ENCODE measurements at regions not wholly inside any gene's neighbourhood (a gene's known extent, or its start where the extent isn't known, plus 50 kb on each side); places are given as distances from the start of the nearest gene placed in this dataset.

DNA sequence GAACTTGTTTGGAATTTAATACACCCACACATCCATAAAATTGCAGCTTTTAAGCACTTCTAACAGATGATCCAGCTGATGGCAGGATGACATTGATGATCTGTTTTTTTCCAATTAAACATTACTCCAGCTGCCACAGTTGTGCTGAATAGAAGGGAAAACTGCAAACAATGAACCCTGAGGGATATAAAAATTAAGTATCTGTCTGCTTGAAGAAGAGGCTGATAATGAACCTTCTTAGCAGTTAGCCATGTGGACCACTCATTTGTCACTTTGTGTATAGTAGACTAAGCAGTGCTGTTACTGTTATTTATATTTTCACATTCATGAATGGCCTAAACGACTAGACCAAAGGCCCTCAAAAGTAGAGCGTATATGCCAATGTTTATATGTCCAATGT, 1201.0 kb upstream of the LRRTM1 start:
- no peaks in the 10 kb centered on the region for H3K36me3 Mint-ChIP-seq
- no peaks in the 10 kb centered on the region for H3K36me3 ChIP-seq (ENCODE audit: insufficient read depth, low read length)
- no peaks in the 10 kb centered on the region for H3K27me3 ChIP-seq (ENCODE audit: insufficient read depth, low read length)
- ChIA-PET POLR2A (ENCODE audit: partially characterized antibody) (no interaction called here), CTCF (ENCODE audit: partially characterized antibody) (no interaction called here)
- peaks cover 0 to 5% of the 10 kb centered on the region in 2 donors for H3K9me3 ChIP-seq (ENCODE audit: control insufficient read depth in 1 of 2, low read length in 2 of 2)
- no peak overlapping the region for H3K4me3 Mint-ChIP-seq
- H3K4me1 Mint-ChIP-seq: no peaks in the 10 kb centered on the region
- DNase-seq: no peak
- no peak overlapping the region for H3K4me3 ChIP-seq (ENCODE audit: low read length in 2 of 2)
- no peak overlapping the region for H3K27ac ChIP-seq (ENCODE audit: low read depth, low read length)
- peaks cover 0 to 14% (median 9%) of the 10 kb centered on the region in 8 donors for H3K9me3 Mint-ChIP-seq
- intact Hi-C loops (cut with micrococcal nuclease): no loop called here
- no peaks in the 10 kb centered on the region for H3K27me3 Mint-ChIP-seq
- no peak overlapping the region for H3K27ac Mint-ChIP-seq
- no peaks in the 10 kb centered on the region for H3K4me1 ChIP-seq (ENCODE audit: insufficient read depth, low read length)

DNA sequence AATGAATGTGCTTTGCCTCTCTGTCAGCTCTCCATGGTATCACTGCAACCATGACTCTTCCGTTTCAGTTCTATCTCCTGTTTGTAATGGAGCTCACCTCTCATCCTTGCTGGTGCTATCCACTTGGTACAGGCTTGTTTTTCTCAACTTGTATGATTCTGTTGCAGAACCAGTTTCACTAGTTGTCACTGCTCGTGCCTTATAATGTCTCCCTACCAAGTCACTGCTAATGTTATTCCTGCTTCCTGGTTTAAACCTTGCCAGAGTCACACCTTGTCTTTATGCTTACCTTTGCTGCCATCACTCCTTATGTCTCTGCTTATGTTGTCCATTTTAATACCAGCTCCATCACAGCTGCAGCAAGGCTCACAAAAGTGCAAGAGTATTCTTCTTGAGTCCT, 1191.0 kb upstream of the LRRTM1 start:
- Mint-ChIP-seq H3K36me3 (no peaks in the 10 kb centered on the region), H3K27ac (no peak overlapping the region), H3K27me3 (no peaks in the 10 kb centered on the region), H3K4me1 (no peaks in the 10 kb centered on the region), H3K9me3 (peaks cover 1 to 29% (median 15%) of the 10 kb centered on the region in 8 donors), H3K4me3 (no peak overlapping the region)
- no peak overlapping the region for H3K4me3 ChIP-seq (ENCODE audit: low read length in 2 of 2)
- H3K36me3 ChIP-seq (ENCODE audit: insufficient read depth, low read length): no peaks in the 10 kb centered on the region
- intact Hi-C loops (cut with micrococcal nuclease): no loop called here
- ChIA-PET CTCF (ENCODE audit: partially characterized antibody) (no interaction called here), POLR2A (ENCODE audit: partially characterized antibody) (no interaction called here)
- H3K27me3 ChIP-seq (ENCODE audit: insufficient read depth, low read length): no peaks in the 10 kb centered on the region
- no peaks in the 10 kb centered on the region for H3K4me1 ChIP-seq (ENCODE audit: insufficient read depth, low read length)
- DNase-seq: no peak
- H3K9me3 ChIP-seq (ENCODE audit: control insufficient read depth in 1 of 2, low read length in 2 of 2): no peaks in the 10 kb centered on the region
- H3K27ac ChIP-seq (ENCODE audit: low read depth, low read length): no peak overlapping the region

DNA sequence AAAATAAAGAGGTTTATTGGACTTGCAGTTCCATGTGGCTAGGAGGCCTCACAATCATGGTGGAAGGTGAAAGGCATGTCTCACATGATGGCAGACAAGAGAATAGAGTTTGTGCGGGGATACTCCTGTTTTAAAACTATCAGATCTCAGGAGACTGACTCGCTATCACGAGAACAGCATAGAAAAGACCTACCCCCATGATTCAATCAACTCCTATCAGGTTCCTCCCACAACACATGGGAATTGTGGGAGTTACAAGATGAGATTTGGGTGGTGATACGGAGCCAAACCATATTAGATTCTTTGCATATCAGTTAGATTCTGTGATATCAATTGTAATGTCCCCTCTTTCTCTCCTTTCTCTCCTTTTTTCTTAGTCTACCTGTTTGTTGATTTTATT, 1178.7 kb upstream of the LRRTM1 start:
- Mint-ChIP-seq H3K9me3 (peaks cover 4 to 26% (median 13%) of the 10 kb centered on the region in 8 donors), H3K4me3 (no peak overlapping the region), H3K36me3 (no peaks in the 10 kb centered on the region), H3K27me3 (no peaks in the 10 kb centered on the region), H3K27ac (peak overlapping the region in 1 of 7 donors; percentile 29), H3K4me1 (no peaks in the 10 kb centered on the region)
- no peak overlapping the region for H3K27ac ChIP-seq (ENCODE audit: low read depth, low read length)
- H3K27me3 ChIP-seq (ENCODE audit: insufficient read depth, low read length): no peaks in the 10 kb centered on the region
- H3K9me3 ChIP-seq (ENCODE audit: control insufficient read depth in 1 of 2, low read length in 2 of 2): no peaks in the 10 kb centered on the region
- POLR2A ChIA-PET (ENCODE audit: partially characterized antibody): no interaction called here
- H3K4me3 ChIP-seq (ENCODE audit: low read length in 2 of 2): no peak overlapping the region
- intact Hi-C loops (cut with micrococcal nuclease): no loop called here
- no peaks in the 10 kb centered on the region for H3K36me3 ChIP-seq (ENCODE audit: insufficient read depth, low read length)
- H3K4me1 ChIP-seq (ENCODE audit: insufficient read depth, low read length): no peaks in the 10 kb centered on the region
- DNase-seq: no peak
- CTCF ChIA-PET (ENCODE audit: partially characterized antibody): no interaction called here

DNA sequence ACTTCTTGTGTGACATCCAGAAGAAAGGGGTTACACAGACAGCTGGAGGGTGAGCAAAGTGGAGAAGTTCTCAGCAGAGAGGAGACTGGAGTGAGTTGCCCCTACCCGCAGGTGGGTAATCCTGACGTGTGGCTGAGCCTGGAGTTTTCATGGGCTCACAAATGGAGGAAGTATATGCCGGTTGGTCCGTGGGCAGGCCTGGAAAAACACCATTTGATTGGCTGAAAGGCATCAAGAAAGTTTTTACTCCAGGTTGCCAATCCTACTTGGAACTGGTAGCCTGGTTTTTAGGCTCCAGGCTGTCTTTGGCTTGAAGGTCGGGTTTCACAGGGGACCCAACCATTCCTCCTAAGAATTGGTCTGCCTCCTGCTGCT, 1177.4 kb upstream of the LRRTM1 start:
- no peak overlapping the region for H3K27ac ChIP-seq (ENCODE audit: low read depth, low read length)
- POLR2A ChIA-PET (ENCODE audit: partially characterized antibody): no interaction called here
- Mint-ChIP-seq H3K4me3 (no peak overlapping the region), H3K36me3 (no peaks in the 10 kb centered on the region), H3K4me1 (no peaks in the 10 kb centered on the region), H3K27ac (no peak overlapping the region), H3K27me3 (no peaks in the 10 kb centered on the region), H3K9me3 (peaks cover 0 to 22% (median 16%) of the 10 kb centered on the region in 8 donors)
- H3K27me3 ChIP-seq (ENCODE audit: insufficient read depth, low read length): no peaks in the 10 kb centered on the region
- no peaks in the 10 kb centered on the region for H3K36me3 ChIP-seq (ENCODE audit: insufficient read depth, low read length)
- H3K9me3 ChIP-seq (ENCODE audit: control insufficient read depth in 1 of 2, low read length in 2 of 2): no peaks in the 10 kb centered on the region
- intact Hi-C loops (cut with micrococcal nuclease): no loop called here
- CTCF ChIA-PET (ENCODE audit: partially characterized antibody): no interaction called here
- peak in 1 of 5 donors; percentile 19 for DNase-seq
- no peaks in the 10 kb centered on the region for H3K4me1 ChIP-seq (ENCODE audit: insufficient read depth, low read length)
- no peak overlapping the region for H3K4me3 ChIP-seq (ENCODE audit: low read length in 2 of 2)

DNA sequence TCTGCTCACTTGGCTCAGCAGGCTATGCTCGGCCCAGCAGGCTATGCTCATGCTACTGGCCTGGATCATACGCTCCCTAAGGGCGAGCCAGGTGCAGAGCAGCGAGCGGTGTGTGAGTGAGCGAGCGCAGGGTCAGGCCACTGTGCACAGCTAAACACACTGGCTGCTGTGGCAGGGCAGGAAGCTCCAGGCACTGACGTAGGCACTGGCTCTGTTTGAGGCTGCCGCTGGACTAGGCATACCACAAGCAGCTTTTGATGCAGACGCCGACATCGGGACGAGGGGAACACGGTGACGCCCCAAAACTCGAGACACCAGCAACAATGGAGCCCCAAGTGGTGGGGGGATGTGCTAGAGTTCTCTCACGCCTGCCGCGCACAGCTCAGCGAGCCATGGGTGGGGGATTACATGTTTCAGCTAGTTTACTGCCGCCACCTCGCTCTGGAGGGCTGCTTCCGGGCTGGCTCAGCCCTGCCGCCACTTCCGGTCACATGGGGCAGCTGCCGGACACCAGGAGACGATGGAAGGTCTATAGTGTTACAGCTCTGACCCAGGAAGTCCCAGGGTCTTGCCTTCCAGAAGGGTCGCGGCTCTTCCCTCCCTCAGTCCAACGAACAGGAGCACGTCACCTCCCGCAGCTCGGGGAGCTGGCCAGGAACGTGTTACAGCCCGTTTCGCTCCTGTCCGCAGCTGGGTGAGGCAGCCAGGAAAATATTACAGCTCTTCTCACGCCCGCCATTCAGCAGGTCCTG, 1176.9 kb upstream of the LRRTM1 start:
- Mint-ChIP-seq H3K4me1 (no peaks in the 10 kb centered on the region), H3K27ac (no peak overlapping the region), H3K27me3 (no peaks in the 10 kb centered on the region), H3K36me3 (no peaks in the 10 kb centered on the region), H3K9me3 (peaks cover 0 to 26% (median 16%) of the 10 kb centered on the region in 8 donors), H3K4me3 (no peak overlapping the region)
- no peak overlapping the region for H3K4me3 ChIP-seq (ENCODE audit: low read length in 2 of 2)
- intact Hi-C loops (cut with micrococcal nuclease): no loop called here
- H3K4me1 ChIP-seq (ENCODE audit: insufficient read depth, low read length): no peaks in the 10 kb centered on the region
- CTCF ChIA-PET (ENCODE audit: partially characterized antibody): no interaction called here
- no peaks in the 10 kb centered on the region for H3K9me3 ChIP-seq (ENCODE audit: control insufficient read depth in 1 of 2, low read length in 2 of 2)
- POLR2A ChIA-PET (ENCODE audit: partially characterized antibody): no interaction called here
- no peak overlapping the region for H3K27ac ChIP-seq (ENCODE audit: low read depth, low read length)
- peak in 1 of 5 donors; percentile 8 for DNase-seq
- no peaks in the 10 kb centered on the region for H3K27me3 ChIP-seq (ENCODE audit: insufficient read depth, low read length)
- H3K36me3 ChIP-seq (ENCODE audit: insufficient read depth, low read length): no peaks in the 10 kb centered on the region

DNA sequence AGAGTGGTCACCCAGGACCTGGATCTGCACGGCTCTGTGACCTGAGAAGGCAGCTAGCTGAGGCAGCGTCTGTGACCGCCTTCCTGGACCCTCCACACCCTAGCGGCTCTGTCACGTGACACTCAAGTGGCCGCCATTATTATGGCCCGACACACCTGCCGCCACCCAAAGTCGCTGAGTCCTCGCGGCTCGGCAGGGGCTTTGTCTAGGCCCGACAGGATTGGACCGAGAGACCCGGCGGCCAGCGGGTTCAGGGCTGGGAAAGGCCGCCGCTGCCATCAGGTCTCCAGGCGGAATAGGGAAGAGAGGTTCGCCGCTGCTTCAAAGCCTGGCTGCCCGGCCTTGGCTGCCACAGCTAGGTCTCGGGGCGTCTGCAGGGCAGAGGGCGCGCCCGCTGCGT, 1162.5 kb upstream of the LRRTM1 start:
- Histone ChIP-seq H3K4me3 (ENCODE audit: low read length in 2 of 2) (no peak overlapping the region), H3K4me1 (ENCODE audit: insufficient read depth, low read length) (no peaks in the 10 kb centered on the region), H3K27me3 (ENCODE audit: insufficient read depth, low read length) (no peaks in the 10 kb centered on the region), H3K27ac (ENCODE audit: low read depth, low read length) (no peak overlapping the region), H3K36me3 (ENCODE audit: insufficient read depth, low read length) (no peaks in the 10 kb centered on the region), H3K9me3 (ENCODE audit: control insufficient read depth in 1 of 2, low read length in 2 of 2) (no peaks in the 10 kb centered on the region)
- H3K27me3 Mint-ChIP-seq: no peaks in the 10 kb centered on the region
- peaks cover 3 to 21% (median 15%) of the 10 kb centered on the region in 8 donors for H3K9me3 Mint-ChIP-seq
- POLR2A ChIA-PET (ENCODE audit: partially characterized antibody): no interaction called here
- H3K4me1 Mint-ChIP-seq: no peaks in the 10 kb centered on the region
- no peak for DNase-seq
- no peaks in the 10 kb centered on the region for H3K36me3 Mint-ChIP-seq
- H3K4me3 Mint-ChIP-seq: no peak overlapping the region
- intact Hi-C loops (cut with micrococcal nuclease): no loop called here
- CTCF ChIA-PET (ENCODE audit: partially characterized antibody): no interaction called here
- no peak overlapping the region for H3K27ac Mint-ChIP-seq

DNA sequence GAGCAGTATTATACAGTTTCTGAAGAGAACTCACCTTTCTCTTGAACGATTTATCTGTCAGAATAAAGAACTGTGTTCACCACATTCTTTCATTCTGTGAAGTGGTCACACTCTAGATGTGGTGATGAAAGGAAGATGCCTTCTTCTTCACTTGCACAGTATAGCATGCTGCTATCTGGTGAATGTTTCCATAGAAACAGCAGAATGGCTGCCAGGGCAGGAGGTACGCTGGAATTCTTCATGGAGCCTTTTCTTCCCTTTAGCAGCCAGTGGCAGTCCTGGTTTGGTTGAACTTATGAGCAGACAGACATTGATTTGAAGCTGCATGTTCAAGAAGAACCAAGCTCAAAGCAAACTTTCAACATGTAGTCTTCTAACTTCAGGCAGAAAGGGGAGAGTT, 1157.9 kb upstream of the LRRTM1 start:
- Mint-ChIP-seq H3K27me3 (no peaks in the 10 kb centered on the region), H3K36me3 (no peaks in the 10 kb centered on the region), H3K27ac (no peak overlapping the region), H3K4me3 (no peak overlapping the region), H3K4me1 (no peaks in the 10 kb centered on the region), H3K9me3 (peaks cover 3 to 25% (median 15%) of the 10 kb centered on the region in 8 donors)
- intact Hi-C loops (cut with micrococcal nuclease): no loop called here
- ChIA-PET CTCF (ENCODE audit: partially characterized antibody) (no interaction called here), POLR2A (ENCODE audit: partially characterized antibody) (no interaction called here)
- no peak overlapping the region for H3K4me3 ChIP-seq (ENCODE audit: low read length in 2 of 2)
- H3K27me3 ChIP-seq (ENCODE audit: insufficient read depth, low read length): no peaks in the 10 kb centered on the region
- DNase-seq: no peak
- no peaks in the 10 kb centered on the region for H3K9me3 ChIP-seq (ENCODE audit: control insufficient read depth in 1 of 2, low read length in 2 of 2)
- H3K36me3 ChIP-seq (ENCODE audit: insufficient read depth, low read length): no peaks in the 10 kb centered on the region
- H3K27ac ChIP-seq (ENCODE audit: low read depth, low read length): no peak overlapping the region
- no peaks in the 10 kb centered on the region for H3K4me1 ChIP-seq (ENCODE audit: insufficient read depth, low read length)

DNA sequence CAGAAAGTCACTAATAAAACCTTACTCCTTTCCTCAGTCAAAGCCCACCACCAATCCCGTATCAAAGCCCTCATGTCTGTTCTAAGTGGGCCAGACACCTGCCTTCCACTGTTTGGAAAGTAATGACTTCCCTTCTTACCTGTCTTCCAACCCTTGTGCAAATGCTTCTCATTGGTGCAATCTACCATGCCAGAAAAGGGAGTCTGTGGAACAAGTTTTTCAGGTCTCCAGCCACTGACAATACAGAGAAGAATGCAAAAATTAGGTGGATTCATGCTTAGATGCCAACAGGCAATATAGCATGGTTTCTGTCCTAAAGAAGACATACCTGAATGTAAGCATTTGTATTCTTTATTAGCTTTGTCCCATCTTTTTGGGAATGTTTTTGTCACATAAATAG, 1140.6 kb upstream of the LRRTM1 start:
- Mint-ChIP-seq H3K4me3 (no peak overlapping the region), H3K36me3 (no peaks in the 10 kb centered on the region)
- no peak for DNase-seq

More for the DNA sequence above, 1140.6 kb upstream of the LRRTM1 start:
- Mint-ChIP-seq H3K9me3 (peaks cover 0 to 25% (median 11%) of the 10 kb centered on the region in 8 donors), H3K27ac (no peak overlapping the region), H3K4me1 (no peaks in the 10 kb centered on the region), H3K27me3 (no peaks in the 10 kb centered on the region)
- ChIA-PET POLR2A (ENCODE audit: partially characterized antibody) (no interaction called here), CTCF (ENCODE audit: partially characterized antibody) (no interaction called here)
- H3K36me3 ChIP-seq (ENCODE audit: insufficient read depth, low read length): no peaks in the 10 kb centered on the region
- no peaks in the 10 kb centered on the region for H3K4me1 ChIP-seq (ENCODE audit: insufficient read depth, low read length)
- H3K9me3 ChIP-seq (ENCODE audit: control insufficient read depth in 1 of 2, low read length in 2 of 2): no peaks in the 10 kb centered on the region
- intact Hi-C loops (cut with micrococcal nuclease): no loop called here
- H3K27me3 ChIP-seq (ENCODE audit: insufficient read depth, low read length): no peaks in the 10 kb centered on the region
- no peak overlapping the region for H3K4me3 ChIP-seq (ENCODE audit: low read length in 2 of 2)
- H3K27ac ChIP-seq (ENCODE audit: low read depth, low read length): no peak overlapping the region

Measured in CD4-positive, alpha-beta memory T cell (primary cell).